Adrenal gland (tissue), 9 donors: ENCODE measurements at regions not wholly inside any gene's neighbourhood (a gene's known extent, or its start where the extent isn't known, plus 50 kb on each side); places are given as distances from the start of the nearest gene placed in this dataset.
A peak's percentile ranks its signal among the peaks of the same experiment; 100 is the strongest.

Experiments used
- DNase-seq, 7 donors: peaks; one replicate each; pipeline ENCODE4 v3.0.0-alpha.2; 2019 to 2020
- H3K27ac ChIP-seq, 5 donors: fragments of 200-600 bp; sonication (generic) in 4 of 5; 1 replicate in 3 of 5; 2 replicates in 2 of 5; pipeline versions ENCODE4 v1.5.1 to v1.8.0; 2016 to 2020; ENCODE audit warnings: mild to moderate bottlenecking in 1 of 5
- H3K27me3 ChIP-seq: fragments of 200-600 bp; 2 replicates; pipeline ENCODE4 v1.8.0; 2021
- H3K36me3 ChIP-seq, 2 donors: fragments of 200-600 bp; replicated peaks in 1 of 2; 1 replicate in 1 of 2; 2 replicates in 1 of 2; pipeline versions ENCODE4 v1.5.1 to v1.8.0; 2018 to 2022
- H3K4me1 ChIP-seq, 2 donors: fragments of 200-600 bp; replicated peaks in 1 of 2; 1 replicate in 1 of 2; 2 replicates in 1 of 2; pipeline versions ENCODE4 v1.5.1 to v1.8.0; 2018 to 2021
- H3K4me3 ChIP-seq, 4 donors: fragments of 200-600 bp; sonication (generic) in 3 of 4; one replicate each; pipeline ENCODE4 v1.5.1; 2016 to 2018
- H3K9me3 ChIP-seq, 3 donors: fragments of 200-600 bp; sonication (generic) in 1 of 3; replicated peaks in 1 of 3; 1 replicate in 2 of 3; 2 replicates in 1 of 3; pipeline versions ENCODE4 v1.5.1 to v1.8.0; 2016 to 2021
- POLR2A ChIP-seq, 2 donors: fragments of 450-650 bp; IDR thresholded peaks; one replicate each; pipeline ENCODE4 v1.6.1; 2017; ENCODE audit warnings: antibody characterized with exemption in 2 of 2, mild to moderate bottlenecking in 2 of 2, moderate library complexity in 1 of 2
- WGBS, 4 donors: extraction: QIAGEN DNeasy Blood & Tissue Kit in 2 of 4; methylation state at CpG; one replicate each; pipeline versions ENCODE4 v1.1.5 to v1.1.7; 2013 to 2017; 5-methylcytosine and 5-hydroxymethylcytosine counted together
- intact Hi-C, 2 donors: fragments of 100-400 bp; cut with DNase I; formaldehyde crosslinking; loops; one replicate each; pipeline versions ENCODE4 v1.14.1 to v1.15.0; 2022 to 2023
- TF ChIP-seq, protein P1 (sequence below), 6 experiments: fragments of 450-650 bp in 4 of 6; fragments of 200-600 bp in 2 of 6; sonication (generic) in 1 of 6; IDR thresholded peaks; 1 replicate in 5 of 6; 2 replicates in 1 of 6; pipeline versions ENCODE4 v1.5.1 to v1.8.0; 2016 to 2021; ENCODE audit warnings: antibody characterized with exemption in 6 of 6, mild to moderate bottlenecking in 2 of 6, moderate library complexity in 1 of 6
- donor health status: healthy with polysubstance abuse.
- donor health status: Bipolar disorder and iron deficiency.
- donor health status: DM: yes; HTN: yes; CAD: no.
- donor health status: DM: no; HTN: no; CAD: no.
- donor health status: DM: no; HTN: no; CAD: no.

DNA sequence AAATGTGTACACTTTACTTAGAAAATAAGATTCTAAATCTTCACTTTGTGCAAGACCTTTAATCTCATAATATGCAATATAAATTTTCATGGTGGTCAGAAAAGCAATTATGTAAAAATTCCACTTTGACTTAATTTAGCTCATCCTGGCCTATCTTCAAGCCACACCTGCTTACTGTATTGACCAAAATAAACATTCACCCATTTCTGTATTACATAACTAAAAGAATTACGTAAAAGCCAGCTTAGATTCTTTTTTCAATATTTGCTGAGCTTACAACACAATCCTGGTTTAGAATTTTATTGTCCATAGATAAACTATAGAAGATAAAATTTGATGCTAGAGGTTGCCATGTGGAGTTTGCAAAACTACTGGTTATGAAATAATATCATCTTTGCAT is 172.9 kb upstream of the GRM3 start:
- no peak overlapping the region for H3K27ac ChIP-seq
- H3K36me3 ChIP-seq: no peaks in the 10 kb centered on the region
- H3K27me3 ChIP-seq: no peaks in the 10 kb centered on the region
- no peak overlapping the region for H3K4me3 ChIP-seq
- intact Hi-C loops: loop anchor here in 1 of 2 donors (5.0 kb wide), 1 partner anchor 578 kb away; no protein-coding TSS in a partner anchor
- TF ChIP-seq, protein P1, sequence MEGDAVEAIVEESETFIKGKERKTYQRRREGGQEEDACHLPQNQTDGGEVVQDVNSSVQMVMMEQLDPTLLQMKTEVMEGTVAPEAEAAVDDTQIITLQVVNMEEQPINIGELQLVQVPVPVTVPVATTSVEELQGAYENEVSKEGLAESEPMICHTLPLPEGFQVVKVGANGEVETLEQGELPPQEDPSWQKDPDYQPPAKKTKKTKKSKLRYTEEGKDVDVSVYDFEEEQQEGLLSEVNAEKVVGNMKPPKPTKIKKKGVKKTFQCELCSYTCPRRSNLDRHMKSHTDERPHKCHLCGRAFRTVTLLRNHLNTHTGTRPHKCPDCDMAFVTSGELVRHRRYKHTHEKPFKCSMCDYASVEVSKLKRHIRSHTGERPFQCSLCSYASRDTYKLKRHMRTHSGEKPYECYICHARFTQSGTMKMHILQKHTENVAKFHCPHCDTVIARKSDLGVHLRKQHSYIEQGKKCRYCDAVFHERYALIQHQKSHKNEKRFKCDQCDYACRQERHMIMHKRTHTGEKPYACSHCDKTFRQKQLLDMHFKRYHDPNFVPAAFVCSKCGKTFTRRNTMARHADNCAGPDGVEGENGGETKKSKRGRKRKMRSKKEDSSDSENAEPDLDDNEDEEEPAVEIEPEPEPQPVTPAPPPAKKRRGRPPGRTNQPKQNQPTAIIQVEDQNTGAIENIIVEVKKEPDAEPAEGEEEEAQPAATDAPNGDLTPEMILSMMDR (IDR thresholded peaks at IDR 0.05): no peak
- no peak for TF ChIP-seq POLR2A (IDR thresholded peaks at IDR 0.05)
- no peaks in the 10 kb centered on the region for H3K9me3 ChIP-seq
- no peak for DNase-seq
- 76 to 79% (median 77%) methylated on average over 1 of the region's 1 CpG for WGBS, 4 donors
- H3K4me1 ChIP-seq: no peaks in the 10 kb centered on the region

- DNase-seq: peak; percentile 50 to 85 (median 72)
- H3K36me3 ChIP-seq: no peaks in the 10 kb centered on the region
- no peaks in the 10 kb centered on the region for H3K27me3 ChIP-seq
- H3K4me1 ChIP-seq: no peaks in the 10 kb centered on the region
- H3K4me3 ChIP-seq: no peak overlapping the region
- no peak overlapping the region for H3K27ac ChIP-seq
- intact Hi-C loops: loop anchor here in 1 of 2 donors (5.0 kb wide), 1 partner anchor 577 kb away; no protein-coding TSS in a partner anchor
- H3K9me3 ChIP-seq: no peaks in the 10 kb centered on the region
- WGBS, 4 donors: 38 to 49% (median 41%) methylated on average over 9 of the region's 9 CpGs
- TF ChIP-seq, protein P1 (IDR thresholded peaks at IDR 0.05): peak; percentile 50 to 82 (median 74)
- no peak for TF ChIP-seq POLR2A (IDR thresholded peaks at IDR 0.05)
These were observed 173.9 kb upstream of the GRM3 start for GRCh38 chr7:86469680-86470295.

DNA sequence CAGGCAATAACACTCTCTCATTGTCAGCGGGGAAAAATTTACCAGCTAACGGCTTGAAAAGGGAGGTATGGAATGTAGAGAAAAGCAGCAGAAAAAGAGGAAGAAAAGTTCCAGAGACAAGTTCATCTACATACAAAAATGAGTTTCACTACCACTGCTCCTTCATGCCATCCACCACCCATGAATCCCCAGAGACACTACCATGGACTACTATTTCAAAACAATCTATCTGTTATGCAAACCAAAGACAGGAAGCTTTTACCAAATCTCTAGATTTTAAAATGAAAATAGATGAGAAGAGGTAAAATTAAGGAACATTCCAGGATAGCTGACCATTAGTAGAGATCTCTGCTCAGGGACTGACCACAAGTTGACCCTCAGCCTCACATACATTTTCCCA is 189.0 kb upstream of the GRM3 start:
- intact Hi-C loops: no loop called here

GRCh38 chr7:86453454-86453853 is 190.3 kb upstream of the GRM3 start:
- no peaks in the 10 kb centered on the region for H3K27me3 ChIP-seq
- no peak for DNase-seq
- H3K36me3 ChIP-seq: no peaks in the 10 kb centered on the region
- no peaks in the 10 kb centered on the region for H3K9me3 ChIP-seq
- intact Hi-C loops: no loop called here
- no peak overlapping the region for H3K4me3 ChIP-seq
- H3K27ac ChIP-seq: no peak overlapping the region
- TF ChIP-seq POLR2A (IDR thresholded peaks at IDR 0.05): no peak
- TF ChIP-seq, protein P1 (IDR thresholded peaks at IDR 0.05): no peak
- WGBS, 4 donors: 89 to 100% (median 95%) methylated on average over 1 of the region's 1 CpG
- H3K4me1 ChIP-seq: no peaks in the 10 kb centered on the region

More for the DNA sequence above, 189.0 kb upstream of the GRM3 start:
- TF ChIP-seq, protein P1 (IDR thresholded peaks at IDR 0.05): no peak
- TF ChIP-seq POLR2A (IDR thresholded peaks at IDR 0.05): no peak
- Histone ChIP-seq H3K4me1 (no peaks in the 10 kb centered on the region), H3K36me3 (no peaks in the 10 kb centered on the region), H3K4me3 (no peak overlapping the region), H3K9me3 (no peaks in the 10 kb centered on the region), H3K27ac (no peak overlapping the region), H3K27me3 (no peaks in the 10 kb centered on the region)
- WGBS, 4 donors: 84 to 94% (median 91%) methylated on average over 2 of the region's 2 CpGs
- no peak for DNase-seq
